Smooth muscle cell (in vitro differentiated cells): ENCODE measurements at regions not wholly inside any gene's neighbourhood (a gene's known extent, or its start where the extent isn't known, plus 50 kb on each side); places are given as distances from the start of the nearest gene placed in this dataset.

ENCODE experiments used
- DNase-seq: peaks from one replicate; lab custom pipeline; 2025; ENCODE audit not compliant: unreplicated experiment; lab: John Stamatoyannopoulos, UW
- H2AFZ ChIP-seq: fragments of 200-600 bp; sonication (generic); 2 replicates; pipeline ENCODE4 v1.6.0; 2016; ENCODE audit warnings: antibody characterized with exemption, low read depth, mild to moderate bottlenecking
- H3F3A ChIP-seq: fragments of 200-600 bp; sonication (generic); 2 replicates; pipeline ENCODE4 v1.6.0; 2017; ENCODE audit warnings: antibody characterized with exemption, low read depth
- H3K27ac ChIP-seq: fragments of 200-600 bp; sonication (generic); 2 replicates; pipeline ENCODE4 v1.5.1; 2016; ENCODE audit warnings: low read depth, mild to moderate bottlenecking
- H3K27me3 ChIP-seq: fragments of 200-600 bp; sonication (generic); 2 replicates; pipeline ENCODE4 v1.6.1; 2016; ENCODE audit warnings: low read depth, mild to moderate bottlenecking
- H3K36me3 ChIP-seq: fragments of 200-600 bp; sonication (generic); 2 replicates; pipeline ENCODE4 v1.5.1; 2016; ENCODE audit warnings: low read depth
- H3K4me1 ChIP-seq: fragments of 200-600 bp; sonication (generic); 2 replicates; pipeline ENCODE4 v1.5.1; 2016; ENCODE audit warnings: low read depth
- H3K4me2 ChIP-seq: fragments of 200-600 bp; sonication (generic); 2 replicates; pipeline ENCODE4 v1.6.0; 2016; ENCODE audit warnings: mild to moderate bottlenecking
- H3K4me3 ChIP-seq: fragments of 200-600 bp; sonication (generic); 2 replicates; pipeline ENCODE4 v1.5.1; 2016; ENCODE audit warnings: mild to moderate bottlenecking
- H3K79me2 ChIP-seq: fragments of 200-600 bp; sonication (generic); 2 replicates; pipeline ENCODE4 v1.6.0; 2016; ENCODE audit warnings: low read depth, mild to moderate bottlenecking
- H3K9ac ChIP-seq: fragments of 200-600 bp; sonication (generic); 2 replicates; pipeline ENCODE4 v1.6.0; 2016; ENCODE audit warnings: low read depth
- H3K9me3 ChIP-seq: fragments of 200-600 bp; sonication (generic); replicated peaks from 2 replicates; pipeline ENCODE4 v1.5.1; 2016; ENCODE audit warnings: low read depth
- H4K20me1 ChIP-seq: fragments of 200-600 bp; sonication (generic); 2 replicates; pipeline ENCODE4 v1.6.0; 2016; ENCODE audit warnings: low read depth
- WGBS: methylation state at CpG from one replicate; pipeline ENCODE4 v1.1.7; 2016; ENCODE audit warnings: low lambda C conversion rate; 5-methylcytosine and 5-hydroxymethylcytosine counted together
- TF ChIP-seq, protein P1 (sequence below): fragments of 200-600 bp; sonication (generic); IDR thresholded peaks from 2 replicates; pipeline ENCODE4 v1.5.1; 2017; ENCODE audit warnings: borderline replicate concordance, mild to moderate bottlenecking, antibody characterized with exemption; ENCODE audit not compliant: insufficient read depth, poor library complexity, severe bottlenecking

DNA sequence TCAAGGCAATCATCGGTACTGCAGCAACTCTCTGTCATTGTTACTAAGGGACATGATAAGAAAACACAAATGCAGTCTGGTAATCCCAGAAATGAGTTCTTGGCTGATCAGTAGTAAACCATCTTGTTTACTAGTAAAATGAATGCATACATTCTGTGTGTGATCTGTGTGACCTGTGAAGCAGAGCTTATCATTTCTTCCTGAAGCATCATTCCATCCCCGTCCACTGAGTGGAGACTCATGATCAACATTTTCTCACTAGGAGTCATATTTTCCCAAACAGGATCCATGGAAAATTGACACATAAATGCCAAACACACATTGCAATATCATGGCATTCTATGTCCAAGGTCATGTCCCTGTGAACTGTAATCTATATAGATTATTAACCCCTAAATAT is 226.1 kb downstream of the ANKRD50 start:
- no peak overlapping the region for H3K9ac ChIP-seq
- no peak for DNase-seq
- no peaks in the 10 kb centered on the region for H3K36me3 ChIP-seq
- no peak overlapping the region for H3K4me3 ChIP-seq
- H4K20me1 ChIP-seq, result no peaks in the 10 kb centered on the region
- peaks cover 21% of the 10 kb centered on the region for H3K4me1 ChIP-seq
- TF ChIP-seq, protein P1, sequence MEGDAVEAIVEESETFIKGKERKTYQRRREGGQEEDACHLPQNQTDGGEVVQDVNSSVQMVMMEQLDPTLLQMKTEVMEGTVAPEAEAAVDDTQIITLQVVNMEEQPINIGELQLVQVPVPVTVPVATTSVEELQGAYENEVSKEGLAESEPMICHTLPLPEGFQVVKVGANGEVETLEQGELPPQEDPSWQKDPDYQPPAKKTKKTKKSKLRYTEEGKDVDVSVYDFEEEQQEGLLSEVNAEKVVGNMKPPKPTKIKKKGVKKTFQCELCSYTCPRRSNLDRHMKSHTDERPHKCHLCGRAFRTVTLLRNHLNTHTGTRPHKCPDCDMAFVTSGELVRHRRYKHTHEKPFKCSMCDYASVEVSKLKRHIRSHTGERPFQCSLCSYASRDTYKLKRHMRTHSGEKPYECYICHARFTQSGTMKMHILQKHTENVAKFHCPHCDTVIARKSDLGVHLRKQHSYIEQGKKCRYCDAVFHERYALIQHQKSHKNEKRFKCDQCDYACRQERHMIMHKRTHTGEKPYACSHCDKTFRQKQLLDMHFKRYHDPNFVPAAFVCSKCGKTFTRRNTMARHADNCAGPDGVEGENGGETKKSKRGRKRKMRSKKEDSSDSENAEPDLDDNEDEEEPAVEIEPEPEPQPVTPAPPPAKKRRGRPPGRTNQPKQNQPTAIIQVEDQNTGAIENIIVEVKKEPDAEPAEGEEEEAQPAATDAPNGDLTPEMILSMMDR, result no peak
- H3K4me2 ChIP-seq, result no peak overlapping the region
- no peaks in the 10 kb centered on the region for H3K27me3 ChIP-seq
- H2AFZ ChIP-seq, result no peak overlapping the region
- H3K9me3 ChIP-seq, result no peaks in the 10 kb centered on the region
- H3K79me2 ChIP-seq, result no peaks in the 10 kb centered on the region
- WGBS, result 78% methylated on average over 2 of the region's 2 CpGs
- no peak overlapping the region for H3K27ac ChIP-seq
- H3F3A ChIP-seq, result peaks cover 10% of the 10 kb centered on the region

DNA sequence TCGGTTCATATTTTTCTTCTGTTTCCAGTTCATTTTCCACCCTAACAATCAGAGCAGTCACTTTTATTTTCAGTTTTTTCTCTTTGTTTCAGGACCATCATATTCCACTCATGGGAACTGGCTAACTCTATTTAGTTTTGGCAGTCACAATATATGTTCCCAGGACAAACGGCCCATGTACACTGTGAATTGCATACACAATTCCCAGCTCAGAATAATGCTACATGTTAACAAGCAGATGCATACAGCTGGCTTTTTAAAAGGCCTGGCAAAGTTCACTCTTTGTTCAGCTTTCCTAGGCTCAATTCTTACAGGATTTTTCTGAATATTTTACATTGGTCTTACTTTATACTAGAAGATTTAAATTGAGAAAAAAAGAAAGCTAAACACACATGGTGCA is 224.9 kb downstream of the ANKRD50 start:
- H3K4me2 ChIP-seq, result no peak overlapping the region
- no peaks in the 10 kb centered on the region for H3K9me3 ChIP-seq
- H3K36me3 ChIP-seq, result no peaks in the 10 kb centered on the region
- no peak overlapping the region for H3K9ac ChIP-seq
- WGBS, result 92% methylated on average over 2 of the region's 2 CpGs
- H3K27me3 ChIP-seq, result no peaks in the 10 kb centered on the region
- TF ChIP-seq, protein P1, result no peak
- H2AFZ ChIP-seq, result no peak overlapping the region
- DNase-seq, result no peak
- H3K4me3 ChIP-seq, result no peak overlapping the region
- no peaks in the 10 kb centered on the region for H3K79me2 ChIP-seq
- no peaks in the 10 kb centered on the region for H4K20me1 ChIP-seq
- peaks cover 18% of the 10 kb centered on the region for H3K4me1 ChIP-seq
- no peak overlapping the region for H3K27ac ChIP-seq
- peaks cover 8% of the 10 kb centered on the region for H3F3A ChIP-seq

DNA sequence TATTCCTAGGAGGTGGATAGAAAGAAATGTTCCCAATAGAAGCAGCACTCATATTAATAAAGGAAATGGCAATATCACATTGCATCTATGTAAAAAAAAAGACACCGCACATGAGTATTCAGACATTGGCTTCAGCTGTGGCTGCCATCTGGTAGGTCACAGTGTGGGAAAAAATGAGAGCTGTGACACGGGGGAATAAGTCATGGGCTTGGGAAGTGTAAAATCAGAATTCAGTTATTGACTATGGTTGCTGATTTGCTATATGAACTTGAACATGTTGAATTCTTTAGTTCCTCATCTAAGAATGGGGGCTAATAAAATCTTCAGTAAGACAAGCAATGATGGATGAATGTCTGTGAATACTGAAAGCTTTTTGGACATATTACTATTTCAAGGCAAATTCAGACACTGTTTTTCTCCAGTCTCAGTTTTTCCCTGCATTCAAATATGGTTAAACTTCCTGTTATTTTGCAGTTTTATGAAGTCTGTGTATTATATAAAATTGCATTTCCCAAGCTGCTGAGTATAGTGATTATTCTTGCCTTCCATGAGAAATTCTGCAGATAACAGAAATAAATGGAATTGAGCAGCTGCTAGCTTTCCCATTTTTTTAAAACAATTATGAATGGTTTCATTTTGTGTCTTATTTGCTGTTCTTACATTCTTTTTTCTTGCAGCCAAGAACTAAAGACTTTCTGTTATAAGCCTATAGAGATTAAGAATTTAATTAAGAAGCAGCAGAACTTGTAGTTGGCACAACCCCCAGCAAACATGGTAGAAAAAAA is 221.0 kb downstream of the ANKRD50 start:
- no peaks in the 10 kb centered on the region for H4K20me1 ChIP-seq
- H3K9ac ChIP-seq, result no peak overlapping the region
- no peaks in the 10 kb centered on the region for H3K79me2 ChIP-seq
- no peak overlapping the region for H2AFZ ChIP-seq
- no peaks in the 10 kb centered on the region for H3F3A ChIP-seq
- DNase-seq, result no peak
- no peak overlapping the region for H3K4me2 ChIP-seq
- no peaks in the 10 kb centered on the region for H3K9me3 ChIP-seq
- no peaks in the 10 kb centered on the region for H3K4me1 ChIP-seq
- 92% methylated on average over 2 of the region's 2 CpGs for WGBS
- H3K36me3 ChIP-seq, result no peaks in the 10 kb centered on the region
- no peaks in the 10 kb centered on the region for H3K27me3 ChIP-seq
- TF ChIP-seq, protein P1, result no peak
- H3K27ac ChIP-seq, result no peak overlapping the region
- H3K4me3 ChIP-seq, result no peak overlapping the region

DNA sequence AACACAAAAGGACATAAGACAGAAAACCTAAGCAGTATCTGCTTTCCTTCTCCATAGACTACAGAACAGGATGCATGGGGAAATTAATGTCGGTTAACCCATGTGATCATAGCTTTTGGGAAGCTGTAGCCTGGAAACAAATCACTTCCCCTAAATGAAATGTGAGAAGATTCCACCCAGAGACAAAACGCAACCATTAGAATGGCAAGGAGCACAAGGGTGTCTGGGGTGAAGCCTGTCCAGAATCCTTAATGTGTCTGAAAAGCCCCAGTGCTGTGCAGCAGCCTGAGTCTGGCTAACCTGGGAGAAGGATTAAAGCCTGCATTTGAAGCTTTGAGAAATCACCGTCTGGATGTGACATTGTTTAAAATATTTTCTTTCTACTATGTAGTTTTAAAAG is 213.3 kb downstream of the ANKRD50 start:
- Histone ChIP-seq H4K20me1 (no peaks in the 10 kb centered on the region), H3K4me1 (no peaks in the 10 kb centered on the region), H3K9me3 (no peaks in the 10 kb centered on the region), H3K4me2 (no peak overlapping the region), H3K9ac (no peak overlapping the region), H3K36me3 (no peaks in the 10 kb centered on the region), H3K79me2 (no peaks in the 10 kb centered on the region), H3K27me3 (no peaks in the 10 kb centered on the region), H2AFZ (peak overlapping the region; percentile 15), H3K4me3 (no peak overlapping the region), H3F3A (no peaks in the 10 kb centered on the region), H3K27ac (no peak overlapping the region)
- TF ChIP-seq, protein P1, result no peak
- no peak for DNase-seq
- 35% methylated on average over 3 of the region's 3 CpGs for WGBS
